ENCODE measurements at regions not wholly inside any gene's neighbourhood (a gene's known extent, or its start where the extent isn't known, plus 50 kb on each side); places are given as distances from the start of the nearest gene placed in this dataset.

GRCh38 chr9:86893811-86894490 is 53.4 kb downstream of the GAS1 start:
- DNase-seq, result no peak

- no peak for DNase-seq
Observed at GRCh38 chr9:86892576-86892975, 54.7 kb downstream of the GAS1 start.

- no peak for DNase-seq
Observed at GRCh38 chr9:86891886-86892437, 55.3 kb downstream of the GAS1 start.

GRCh38 chr9:86891091-86891490 is 56.2 kb downstream of the GAS1 start:
- DNase-seq, result no peak

- no peak for DNase-seq
Observed at GRCh38 chr9:86885232-86885631, 62.1 kb downstream of the GAS1 start.

GRCh38 chr9:86876621-86877196 is 70.6 kb downstream of the GAS1 start:
- no peak for DNase-seq

- no peak for DNase-seq
Observed at GRCh38 chr9:86868616-86869015, 78.7 kb downstream of the GAS1 start.

GRCh38 chr9:86867804-86868313 is 79.4 kb downstream of the GAS1 start:
- no peak for DNase-seq

- no peak for DNase-seq
Observed at GRCh38 chr9:86865952-86866351, 81.4 kb downstream of the GAS1 start.

GRCh38 chr9:86860006-86860405 is 87.3 kb downstream of the GAS1 start:
- DNase-seq, result no peak

GRCh38 chr9:86859056-86859455 is 88.2 kb downstream of the GAS1 start:
- no peak for DNase-seq

- DNase-seq, result no peak
Observed at GRCh38 chr9:86858009-86858408, 89.3 kb downstream of the GAS1 start.

- no peak for DNase-seq
Observed at GRCh38 chr9:86856259-86856658, 91.0 kb downstream of the GAS1 start.

GRCh38 chr9:86854898-86855523 is 92.3 kb downstream of the GAS1 start:
- DNase-seq, result no peak

GRCh38 chr9:86846656-86847055 is 100.7 kb downstream of the GAS1 start:
- DNase-seq, result no peak

- no peak for DNase-seq
Observed at GRCh38 chr9:86843206-86843605, 104.1 kb downstream of the GAS1 start.

- DNase-seq, result no peak
Observed at GRCh38 chr9:86842573-86842972, 104.7 kb downstream of the GAS1 start.

- DNase-seq, result no peak
Observed at GRCh38 chr9:86839522-86839921, 107.8 kb downstream of the GAS1 start.

GRCh38 chr9:86838519-86839497 is 108.5 kb downstream of the GAS1 start:
- DNase-seq, result no peak

- DNase-seq, result no peak
Observed at GRCh38 chr9:86837345-86837744, 110.0 kb downstream of the GAS1 start.

- no peak for DNase-seq
Observed at GRCh38 chr9:86836797-86837196, 110.5 kb downstream of the GAS1 start.

GRCh38 chr9:86836266-86836665 is 111.0 kb downstream of the GAS1 start:
- DNase-seq, result no peak

- no peak for DNase-seq
Observed at GRCh38 chr9:86830356-86830755, 117.0 kb downstream of the GAS1 start.
